Skeletal muscle tissue (tissue), 3 donors: ENCODE measurements at regions not wholly inside any gene's neighbourhood (a gene's known extent, or its start where the extent isn't known, plus 50 kb on each side); places are given as distances from the start of the nearest gene placed in this dataset.
"Not testable (repeated sequence)": the region's sequence is repeated elsewhere in the genome, so short reads cannot be mapped to it uniquely, and the experiment has no call there.

Experiments used
- H3K27ac ChIP-seq: one replicate; pipeline ENCODE4 v1.7.0; 2013; ENCODE audit warnings: mild to moderate bottlenecking, low read depth, low read length, inconsistent platforms
- H3K27me3 ChIP-seq, 3 donors: one replicate each; pipeline ENCODE4 v1.7.0; 2013; ENCODE audit warnings: low read length in 3 of 3; ENCODE audit not compliant: control insufficient read depth in 3 of 3, insufficient read depth in 3 of 3
- H3K36me3 ChIP-seq, 3 donors: one replicate each; pipeline ENCODE4 v1.7.0; 2013; ENCODE audit warnings: low read length in 3 of 3; ENCODE audit not compliant: control insufficient read depth in 3 of 3, insufficient read depth in 3 of 3
- H3K4me1 ChIP-seq, 3 donors: one replicate each; pipeline ENCODE4 v1.7.0; 2013; ENCODE audit warnings: low read length in 3 of 3, mild to moderate bottlenecking in 3 of 3; ENCODE audit not compliant: control insufficient read depth in 3 of 3, insufficient read depth in 3 of 3
- H3K4me3 ChIP-seq, 3 donors: one replicate each; pipeline ENCODE4 v1.7.0; 2013; ENCODE audit warnings: low read length in 3 of 3
- H3K9ac ChIP-seq, 3 donors: one replicate each; pipeline ENCODE4 v1.7.0; 2013; ENCODE audit warnings: low read length in 3 of 3, mild to moderate bottlenecking in 3 of 3, moderate library complexity in 2 of 3, low read depth in 1 of 3
- H3K9me3 ChIP-seq, 3 donors: one replicate each; pipeline ENCODE4 v1.7.0; 2013; ENCODE audit warnings: low read length in 3 of 3; ENCODE audit not compliant: control insufficient read depth in 3 of 3
- donor health status: Osteomylitis.

DNA sequence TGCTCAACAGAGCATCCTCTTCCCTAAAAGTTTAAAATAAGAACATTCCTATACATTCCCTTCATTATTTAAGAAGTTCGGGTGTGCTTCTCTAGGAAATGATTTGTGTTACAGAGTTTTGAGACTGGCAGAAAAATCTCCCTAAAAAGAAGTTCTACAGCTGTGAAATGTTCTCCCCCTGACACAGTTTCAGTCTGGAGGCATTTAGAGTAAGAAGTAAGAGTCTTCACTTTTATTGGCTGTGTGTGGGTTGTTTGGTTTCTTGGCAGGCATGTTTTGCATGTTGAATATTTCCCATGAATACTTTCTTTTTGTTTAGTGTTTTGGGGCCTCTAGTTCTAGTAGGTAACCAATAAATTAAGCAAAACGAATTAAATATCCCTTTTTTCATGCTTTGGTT lies 195.9 kb downstream of the TENT5A start:
- Histone ChIP-seq H3K27me3 (no peaks in the 10 kb centered on the region), H3K4me3 (no peak overlapping the region), H3K4me1 (no peaks in the 10 kb centered on the region), H3K27ac (no peak overlapping the region), H3K9me3 (no peaks in the 10 kb centered on the region), H3K36me3 (no peaks in the 10 kb centered on the region), H3K9ac (no peak overlapping the region)

DNA sequence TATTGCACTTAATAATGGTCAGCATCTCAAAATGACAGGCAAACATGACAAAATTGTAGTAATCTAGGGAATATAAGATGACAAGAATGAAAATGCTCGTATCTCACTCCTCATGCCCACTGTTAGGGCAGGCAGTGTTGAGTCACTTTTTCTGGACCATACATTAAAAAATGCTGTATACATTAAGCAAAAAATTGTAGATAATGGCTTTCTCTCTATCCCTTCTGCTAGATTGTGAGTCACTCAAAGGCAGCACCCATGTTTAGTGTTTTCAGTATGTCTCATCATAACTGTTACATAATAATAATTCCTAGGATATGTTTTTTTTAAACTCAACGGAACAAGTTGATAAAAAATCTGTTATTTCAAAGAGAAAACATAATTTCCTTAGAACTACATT lies 199.3 kb downstream of the TENT5A start:
- Histone ChIP-seq H3K27ac (no peak overlapping the region), H3K4me3 (no peak overlapping the region), H3K27me3 (no peaks in the 10 kb centered on the region), H3K36me3 (no peaks in the 10 kb centered on the region), H3K9ac (no peak overlapping the region), H3K9me3 (no peaks in the 10 kb centered on the region), H3K4me1 (no peaks in the 10 kb centered on the region)

DNA sequence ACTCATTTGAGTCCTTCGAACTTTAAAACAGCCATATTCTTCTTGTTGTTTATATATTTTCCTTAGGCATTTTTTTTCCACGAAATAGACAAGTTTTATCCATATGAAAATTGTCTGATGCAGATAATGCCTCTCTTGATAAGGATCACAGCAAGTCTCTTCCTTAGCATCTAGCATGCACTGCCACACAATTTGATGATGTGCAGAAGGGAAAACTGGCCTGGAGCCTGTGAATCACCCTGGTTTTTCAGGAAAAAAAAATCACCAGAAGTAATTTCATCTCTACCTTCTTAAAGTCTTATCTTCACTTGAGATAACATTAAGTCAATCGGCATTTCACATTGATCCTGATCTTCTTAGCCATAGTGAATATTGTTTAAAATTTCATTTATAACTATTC lies 199.8 kb downstream of the TENT5A start:
- no peaks in the 10 kb centered on the region for H3K36me3 ChIP-seq
- no peak overlapping the region for H3K27ac ChIP-seq
- no peak overlapping the region for H3K9ac ChIP-seq
- H3K4me1 ChIP-seq = no peaks in the 10 kb centered on the region
- no peaks in the 10 kb centered on the region for H3K27me3 ChIP-seq
- no peak overlapping the region for H3K4me3 ChIP-seq
- H3K9me3 ChIP-seq = no peaks in the 10 kb centered on the region

DNA sequence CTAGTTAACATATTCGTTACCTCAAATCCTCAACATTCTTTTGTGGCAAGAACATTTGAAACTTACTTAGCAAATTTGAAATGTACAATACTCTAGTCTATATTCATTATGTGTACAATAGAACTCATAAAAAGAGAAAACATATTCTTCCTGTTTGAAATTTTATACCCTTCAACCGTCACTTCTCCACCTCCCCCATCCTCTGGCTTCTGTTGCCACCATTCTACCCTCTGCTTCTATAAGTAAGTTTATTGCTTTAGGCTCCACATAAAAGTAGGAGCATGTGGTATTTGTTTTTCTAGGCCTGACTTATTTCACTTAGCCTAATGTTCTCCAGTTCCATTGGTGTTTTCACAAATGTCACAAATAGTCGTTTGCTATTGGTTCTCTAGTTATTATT lies 205.3 kb downstream of the TENT5A start:
- Histone ChIP-seq H3K4me1 (no peaks in the 10 kb centered on the region), H3K27me3 (no peaks in the 10 kb centered on the region), H3K9me3 (no peaks in the 10 kb centered on the region), H3K9ac (no peak overlapping the region), H3K27ac (no peak overlapping the region), H3K4me3 (no peak overlapping the region), H3K36me3 (no peaks in the 10 kb centered on the region)

DNA sequence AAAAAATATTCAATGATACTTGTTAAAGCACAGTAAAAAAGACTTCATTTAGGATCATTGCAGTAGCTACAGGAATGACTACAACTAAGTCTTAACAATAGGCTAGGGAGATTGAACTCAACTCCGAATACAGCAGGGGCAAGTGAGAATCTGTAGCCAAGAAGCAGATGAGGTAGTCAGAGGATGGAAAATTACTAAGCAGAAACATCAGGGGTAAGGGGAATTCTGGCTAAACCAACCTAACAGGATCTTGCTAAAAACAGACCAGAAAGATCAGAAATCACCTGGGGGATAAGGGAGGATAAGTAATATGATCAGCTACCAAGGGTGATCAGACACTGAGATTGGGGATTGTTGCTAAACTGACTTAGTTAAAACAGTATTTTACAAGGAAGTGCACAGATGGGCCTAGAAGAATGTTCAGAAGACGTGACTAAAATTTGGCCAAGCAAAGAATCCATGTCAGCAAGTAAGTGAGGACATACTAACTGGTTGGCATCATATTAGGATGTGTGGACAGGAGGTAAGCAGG lies 217.5 kb downstream of the TENT5A start:
- Histone ChIP-seq H3K4me1 (no peaks in the 10 kb centered on the region), H3K9ac (no peak overlapping the region), H3K27ac (no peak overlapping the region), H3K4me3 (no peak overlapping the region), H3K36me3 (no peaks in the 10 kb centered on the region), H3K27me3 (no peaks in the 10 kb centered on the region), H3K9me3 (no peaks in the 10 kb centered on the region)

DNA sequence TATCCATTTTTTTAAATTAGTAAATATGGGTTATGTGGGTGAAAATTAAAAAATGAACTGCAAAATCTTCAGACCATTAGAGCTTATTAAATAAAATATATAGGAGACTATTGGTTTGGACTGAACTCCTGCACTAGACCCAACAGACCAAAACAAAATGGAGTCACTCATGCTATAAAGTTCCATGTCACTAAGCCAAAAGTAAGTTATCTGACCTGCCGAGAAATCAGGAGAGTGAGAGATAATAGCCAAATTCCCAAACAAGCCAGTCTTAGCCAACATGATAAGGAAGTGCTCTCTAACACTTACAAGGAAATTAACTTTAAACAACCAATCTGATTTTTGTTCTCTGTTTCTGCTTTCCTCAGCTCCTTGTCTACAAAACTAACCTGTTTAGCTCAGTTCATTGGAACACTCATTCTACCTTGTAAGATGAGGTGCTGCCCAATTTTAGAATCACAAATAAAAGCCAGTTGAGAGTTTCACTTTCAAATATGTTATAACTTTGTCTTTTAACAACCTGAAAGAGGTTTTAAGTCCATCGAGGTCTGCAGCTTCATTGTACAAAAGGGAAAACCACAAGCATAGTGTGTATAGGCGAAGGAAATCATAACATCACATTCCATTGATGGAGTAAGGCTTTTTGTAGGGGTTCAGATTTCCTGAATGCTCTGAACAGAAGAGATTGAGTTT lies 220.5 kb downstream of the TENT5A start:
- H3K27me3 ChIP-seq = no peaks in the 10 kb centered on the region

DNA sequence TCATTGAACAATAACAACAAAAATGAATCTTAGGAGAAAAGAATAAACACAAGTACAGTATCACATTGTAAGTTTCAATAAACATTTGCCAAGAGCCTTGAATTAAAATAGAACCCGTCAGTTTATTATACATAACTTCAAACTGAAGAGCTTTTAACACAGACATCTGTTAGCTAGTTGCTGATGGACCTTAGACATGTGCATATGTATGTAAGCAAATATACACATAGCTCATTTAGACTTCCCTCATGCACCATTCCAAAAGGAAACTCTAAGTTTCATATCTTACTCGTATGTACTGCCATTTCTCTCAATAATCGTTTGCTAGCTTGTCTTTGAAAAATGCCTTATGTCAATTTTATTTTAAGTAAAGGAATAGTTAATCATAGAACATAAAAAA lies 235.0 kb downstream of the TENT5A start:
- H3K36me3 ChIP-seq = no peaks in the 10 kb centered on the region
- H3K9ac ChIP-seq = no peak overlapping the region
- H3K27me3 ChIP-seq = no peaks in the 10 kb centered on the region
- no peaks in the 10 kb centered on the region for H3K9me3 ChIP-seq
- no peak overlapping the region for H3K4me3 ChIP-seq
- H3K4me1 ChIP-seq = no peaks in the 10 kb centered on the region
- no peak overlapping the region for H3K27ac ChIP-seq

More for the DNA sequence above, 220.5 kb downstream of the TENT5A start:
- Histone ChIP-seq H3K36me3 (no peaks in the 10 kb centered on the region), H3K4me3 (no peak overlapping the region), H3K27ac (no peak overlapping the region), H3K9me3 (no peaks in the 10 kb centered on the region), H3K4me1 (no peaks in the 10 kb centered on the region), H3K9ac (no peak overlapping the region)

DNA sequence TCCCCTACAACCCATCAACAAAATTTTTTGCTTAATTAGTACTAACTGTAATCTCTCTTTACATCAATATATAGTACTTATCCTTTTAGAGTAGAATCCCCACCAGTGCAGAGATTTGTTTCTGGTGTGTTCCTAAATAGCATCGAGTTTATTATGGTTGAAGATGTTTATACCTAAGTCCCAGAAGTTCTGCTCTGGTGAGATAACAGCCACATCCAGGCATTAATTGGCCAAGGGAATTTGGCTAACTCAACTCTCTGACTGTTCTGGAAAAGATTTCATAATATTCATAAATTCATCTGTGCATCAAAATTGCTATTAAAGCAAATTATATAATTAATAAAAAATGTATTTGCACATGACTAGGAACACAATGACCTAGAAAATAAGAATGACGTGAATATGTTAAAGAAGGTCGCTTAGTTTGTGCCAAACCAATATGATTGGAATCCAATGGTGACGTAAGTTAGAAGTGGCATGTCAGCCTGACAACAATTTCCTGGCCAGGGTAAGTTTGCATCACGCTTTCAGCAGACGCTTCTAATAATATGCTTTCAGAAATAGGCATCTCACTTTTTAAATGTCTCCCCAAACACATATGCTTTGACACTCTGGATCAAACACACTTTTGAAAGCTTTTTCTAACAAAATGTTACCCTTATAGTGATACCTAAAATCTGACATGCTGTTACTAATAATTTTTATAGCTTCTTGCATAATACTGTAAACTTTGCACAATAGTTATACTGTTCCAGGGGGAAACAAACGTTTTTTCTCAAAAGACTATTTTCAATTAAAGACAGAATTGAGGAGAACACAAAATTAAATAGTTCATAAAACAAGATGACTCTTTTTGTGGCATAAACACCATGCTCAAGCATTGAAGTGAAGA lies 236.7 kb downstream of the TENT5A start:
- no peaks in the 10 kb centered on the region for H3K4me1 ChIP-seq
- H3K9me3 ChIP-seq = no peaks in the 10 kb centered on the region
- H3K27me3 ChIP-seq = no peaks in the 10 kb centered on the region
- H3K4me3 ChIP-seq = no peak overlapping the region
- H3K36me3 ChIP-seq = no peaks in the 10 kb centered on the region
- H3K9ac ChIP-seq = no peak overlapping the region
- no peak overlapping the region for H3K27ac ChIP-seq

DNA sequence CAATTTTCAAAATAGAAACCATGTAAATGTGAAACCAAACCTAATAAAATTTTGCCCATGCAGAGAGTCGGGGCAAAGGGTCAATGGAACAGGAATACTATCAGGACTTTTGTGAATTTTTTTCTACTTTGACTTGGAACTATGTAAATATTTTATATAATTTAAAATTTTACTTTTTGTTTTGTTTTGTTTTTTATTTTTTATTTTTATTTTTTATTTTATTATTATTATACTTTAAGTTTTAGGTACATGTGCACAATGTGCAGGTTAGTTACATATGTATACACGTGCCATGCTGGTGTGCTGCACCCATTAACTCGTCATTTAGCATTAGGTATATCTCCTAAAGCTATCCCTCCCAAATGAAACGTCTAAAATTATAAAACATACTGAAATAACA lies 238.3 kb downstream of the TENT5A start:
- H3K36me3 ChIP-seq, H3K9me3 ChIP-seq, H3K4me3 ChIP-seq, H3K27ac ChIP-seq, H3K27me3 ChIP-seq, H3K9ac ChIP-seq, H3K4me1 ChIP-seq: not testable (repeated sequence)

DNA sequence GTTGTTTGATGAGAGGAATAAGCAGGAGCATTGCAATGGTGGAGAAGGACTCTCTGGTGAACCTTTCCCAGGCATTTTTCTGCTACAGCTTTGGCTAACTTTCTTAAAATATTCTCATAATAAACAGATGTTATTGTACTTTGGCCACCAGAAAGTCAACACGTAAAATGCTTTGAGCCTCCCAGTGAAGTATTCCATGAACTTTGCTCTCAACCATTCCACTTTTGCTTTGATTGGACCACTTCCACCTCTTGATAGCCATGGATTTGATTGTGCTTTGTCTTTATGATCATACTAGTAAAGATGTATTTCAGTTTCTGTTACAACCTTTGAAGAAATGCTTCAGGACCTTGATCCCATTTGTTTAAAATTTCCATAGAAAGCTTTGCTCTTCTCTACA lies 241.1 kb downstream of the TENT5A start:
- H3K4me1 ChIP-seq = no peaks in the 10 kb centered on the region
- H3K27me3 ChIP-seq = no peaks in the 10 kb centered on the region
- H3K36me3 ChIP-seq = no peaks in the 10 kb centered on the region
- no peak overlapping the region for H3K4me3 ChIP-seq
- H3K27ac ChIP-seq = no peak overlapping the region
- H3K9ac ChIP-seq = no peak overlapping the region
- no peaks in the 10 kb centered on the region for H3K9me3 ChIP-seq
